ENCODE measurements at regions not wholly inside any gene's neighbourhood (a gene's known extent, or its start where the extent isn't known, plus 50 kb on each side); places are given as distances from the start of the nearest gene placed in this dataset.

DNA sequence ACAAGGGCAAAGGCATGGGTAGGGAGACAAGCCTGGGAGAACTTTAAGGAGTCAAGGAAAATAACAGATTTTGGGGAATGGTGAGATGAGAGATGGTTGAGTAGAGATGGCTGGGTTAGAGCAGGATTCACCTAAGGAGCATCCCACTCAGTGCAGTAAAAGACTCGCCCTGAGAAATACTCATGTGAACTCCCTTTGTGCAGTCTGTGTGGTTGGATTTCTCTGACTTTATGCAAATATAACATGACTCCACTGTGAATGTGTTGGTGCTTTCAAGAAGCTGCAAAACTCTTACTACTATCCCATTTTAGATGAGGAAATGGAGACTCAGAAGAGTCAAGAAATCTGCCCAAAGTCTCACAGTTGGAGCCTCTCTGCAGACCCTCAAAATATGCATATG is 129.8 kb upstream of the LIMCH1 start (continued):
- TF ChIP-seq CREB1 (CRISPR knock-in tag; IDR thresholded peaks at IDR 0.05; ENCODE audit: low read depth) (no peak), POLR2AphosphoS5 (IDR thresholded peaks at IDR 0.05; ENCODE audit: low read depth) (no peak), NANOG (IDR thresholded peaks at IDR 0.05; ENCODE audit: borderline replicate concordance) (no peak), ZNF331 (CRISPR knock-in tag; IDR thresholded peaks at IDR 0.05; ENCODE audit: low read depth) (no peak)

DNA sequence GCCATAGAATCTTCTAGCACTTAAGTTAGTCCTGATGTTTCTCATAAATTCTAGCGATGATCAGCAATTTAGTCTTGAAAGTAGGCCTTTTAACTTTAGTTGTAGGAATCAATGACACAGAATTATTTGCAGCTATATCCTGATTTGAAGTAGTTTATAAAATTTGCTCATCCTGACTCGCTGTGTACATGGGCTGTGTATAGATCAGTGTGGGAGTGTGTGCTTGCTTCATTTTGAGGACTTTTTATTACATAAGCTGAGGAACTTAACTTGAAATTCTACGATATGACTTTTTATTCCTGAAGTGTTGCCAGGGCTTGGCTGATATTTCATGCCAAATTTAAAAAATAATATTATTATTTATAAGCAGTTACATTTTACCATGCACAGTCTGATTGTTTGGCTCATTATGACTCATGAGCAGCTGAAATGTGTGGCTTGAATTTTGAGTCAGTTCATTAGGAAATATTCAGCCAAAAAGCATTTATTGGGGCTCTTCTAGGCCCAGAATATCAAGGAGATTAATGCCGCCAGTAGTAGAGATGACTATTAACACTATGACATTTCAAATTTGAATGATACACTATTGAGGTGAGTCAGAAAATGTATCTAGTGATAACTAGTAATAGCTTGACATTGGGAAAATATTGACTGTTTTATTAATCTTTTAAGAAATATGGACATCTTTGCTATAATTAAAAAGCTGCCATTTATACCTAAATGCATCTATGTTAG is 128.9 kb upstream of the LIMCH1 start:
- Histone ChIP-seq H3K36me3 (ENCODE audit: insufficient read depth) (no peaks in the 10 kb centered on the region), H3K27ac (ENCODE audit: low read depth) (no peak overlapping the region), H3K4me1 (ENCODE audit: insufficient read depth) (no peaks in the 10 kb centered on the region), H3K9me2 (ENCODE audit: insufficient read depth) (no peaks in the 10 kb centered on the region), H3K79me2 (replicated peaks; ENCODE audit: insufficient read depth) (no peaks in the 10 kb centered on the region), H3K4me3 (no peak overlapping the region), H4K20me1 (replicated peaks; ENCODE audit: insufficient read depth) (no peaks in the 10 kb centered on the region), H2AFZ (no peak overlapping the region), H3K4me2 (no peak overlapping the region), H3F3A (replicated peaks; ENCODE audit: low read depth) (no peaks in the 10 kb centered on the region), H3K27me3 (ENCODE audit: insufficient read depth) (no peaks in the 10 kb centered on the region)
- Mint-ChIP-seq H3K4me3 (no peak overlapping the region), H3K27ac (no peak overlapping the region), H3K4me1 (peaks cover 7% of the 10 kb centered on the region), H3K36me3 (ENCODE audit: low read depth) (no peaks in the 10 kb centered on the region), H3K27me3 (ENCODE audit: insufficient read depth, low read depth, poor library complexity) (no peaks in the 10 kb centered on the region), H3K9me3 (no peaks in the 10 kb centered on the region)
- TF ChIP-seq STAT1 (IDR thresholded peaks at IDR 0.05; ENCODE audit: unreplicated experiment) = no peak
- TF ChIP-seq, protein P1, sequence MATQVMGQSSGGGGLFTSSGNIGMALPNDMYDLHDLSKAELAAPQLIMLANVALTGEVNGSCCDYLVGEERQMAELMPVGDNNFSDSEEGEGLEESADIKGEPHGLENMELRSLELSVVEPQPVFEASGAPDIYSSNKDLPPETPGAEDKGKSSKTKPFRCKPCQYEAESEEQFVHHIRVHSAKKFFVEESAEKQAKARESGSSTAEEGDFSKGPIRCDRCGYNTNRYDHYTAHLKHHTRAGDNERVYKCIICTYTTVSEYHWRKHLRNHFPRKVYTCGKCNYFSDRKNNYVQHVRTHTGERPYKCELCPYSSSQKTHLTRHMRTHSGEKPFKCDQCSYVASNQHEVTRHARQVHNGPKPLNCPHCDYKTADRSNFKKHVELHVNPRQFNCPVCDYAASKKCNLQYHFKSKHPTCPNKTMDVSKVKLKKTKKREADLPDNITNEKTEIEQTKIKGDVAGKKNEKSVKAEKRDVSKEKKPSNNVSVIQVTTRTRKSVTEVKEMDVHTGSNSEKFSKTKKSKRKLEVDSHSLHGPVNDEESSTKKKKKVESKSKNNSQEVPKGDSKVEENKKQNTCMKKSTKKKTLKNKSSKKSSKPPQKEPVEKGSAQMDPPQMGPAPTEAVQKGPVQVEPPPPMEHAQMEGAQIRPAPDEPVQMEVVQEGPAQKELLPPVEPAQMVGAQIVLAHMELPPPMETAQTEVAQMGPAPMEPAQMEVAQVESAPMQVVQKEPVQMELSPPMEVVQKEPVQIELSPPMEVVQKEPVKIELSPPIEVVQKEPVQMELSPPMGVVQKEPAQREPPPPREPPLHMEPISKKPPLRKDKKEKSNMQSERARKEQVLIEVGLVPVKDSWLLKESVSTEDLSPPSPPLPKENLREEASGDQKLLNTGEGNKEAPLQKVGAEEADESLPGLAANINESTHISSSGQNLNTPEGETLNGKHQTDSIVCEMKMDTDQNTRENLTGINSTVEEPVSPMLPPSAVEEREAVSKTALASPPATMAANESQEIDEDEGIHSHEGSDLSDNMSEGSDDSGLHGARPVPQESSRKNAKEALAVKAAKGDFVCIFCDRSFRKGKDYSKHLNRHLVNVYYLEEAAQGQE (IDR thresholded peaks at IDR 0.05; ENCODE audit: unreplicated experiment) = no peak
- TF ChIP-seq ZNF114 (CRISPR knock-in tag; IDR thresholded peaks at IDR 0.05) = no peak
- TF ChIP-seq, protein P2, sequence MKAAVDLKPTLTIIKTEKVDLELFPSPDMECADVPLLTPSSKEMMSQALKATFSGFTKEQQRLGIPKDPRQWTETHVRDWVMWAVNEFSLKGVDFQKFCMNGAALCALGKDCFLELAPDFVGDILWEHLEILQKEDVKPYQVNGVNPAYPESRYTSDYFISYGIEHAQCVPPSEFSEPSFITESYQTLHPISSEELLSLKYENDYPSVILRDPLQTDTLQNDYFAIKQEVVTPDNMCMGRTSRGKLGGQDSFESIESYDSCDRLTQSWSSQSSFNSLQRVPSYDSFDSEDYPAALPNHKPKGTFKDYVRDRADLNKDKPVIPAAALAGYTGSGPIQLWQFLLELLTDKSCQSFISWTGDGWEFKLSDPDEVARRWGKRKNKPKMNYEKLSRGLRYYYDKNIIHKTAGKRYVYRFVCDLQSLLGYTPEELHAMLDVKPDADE (IDR thresholded peaks at IDR 0.05) = no peak
- TF ChIP-seq, protein P3, sequence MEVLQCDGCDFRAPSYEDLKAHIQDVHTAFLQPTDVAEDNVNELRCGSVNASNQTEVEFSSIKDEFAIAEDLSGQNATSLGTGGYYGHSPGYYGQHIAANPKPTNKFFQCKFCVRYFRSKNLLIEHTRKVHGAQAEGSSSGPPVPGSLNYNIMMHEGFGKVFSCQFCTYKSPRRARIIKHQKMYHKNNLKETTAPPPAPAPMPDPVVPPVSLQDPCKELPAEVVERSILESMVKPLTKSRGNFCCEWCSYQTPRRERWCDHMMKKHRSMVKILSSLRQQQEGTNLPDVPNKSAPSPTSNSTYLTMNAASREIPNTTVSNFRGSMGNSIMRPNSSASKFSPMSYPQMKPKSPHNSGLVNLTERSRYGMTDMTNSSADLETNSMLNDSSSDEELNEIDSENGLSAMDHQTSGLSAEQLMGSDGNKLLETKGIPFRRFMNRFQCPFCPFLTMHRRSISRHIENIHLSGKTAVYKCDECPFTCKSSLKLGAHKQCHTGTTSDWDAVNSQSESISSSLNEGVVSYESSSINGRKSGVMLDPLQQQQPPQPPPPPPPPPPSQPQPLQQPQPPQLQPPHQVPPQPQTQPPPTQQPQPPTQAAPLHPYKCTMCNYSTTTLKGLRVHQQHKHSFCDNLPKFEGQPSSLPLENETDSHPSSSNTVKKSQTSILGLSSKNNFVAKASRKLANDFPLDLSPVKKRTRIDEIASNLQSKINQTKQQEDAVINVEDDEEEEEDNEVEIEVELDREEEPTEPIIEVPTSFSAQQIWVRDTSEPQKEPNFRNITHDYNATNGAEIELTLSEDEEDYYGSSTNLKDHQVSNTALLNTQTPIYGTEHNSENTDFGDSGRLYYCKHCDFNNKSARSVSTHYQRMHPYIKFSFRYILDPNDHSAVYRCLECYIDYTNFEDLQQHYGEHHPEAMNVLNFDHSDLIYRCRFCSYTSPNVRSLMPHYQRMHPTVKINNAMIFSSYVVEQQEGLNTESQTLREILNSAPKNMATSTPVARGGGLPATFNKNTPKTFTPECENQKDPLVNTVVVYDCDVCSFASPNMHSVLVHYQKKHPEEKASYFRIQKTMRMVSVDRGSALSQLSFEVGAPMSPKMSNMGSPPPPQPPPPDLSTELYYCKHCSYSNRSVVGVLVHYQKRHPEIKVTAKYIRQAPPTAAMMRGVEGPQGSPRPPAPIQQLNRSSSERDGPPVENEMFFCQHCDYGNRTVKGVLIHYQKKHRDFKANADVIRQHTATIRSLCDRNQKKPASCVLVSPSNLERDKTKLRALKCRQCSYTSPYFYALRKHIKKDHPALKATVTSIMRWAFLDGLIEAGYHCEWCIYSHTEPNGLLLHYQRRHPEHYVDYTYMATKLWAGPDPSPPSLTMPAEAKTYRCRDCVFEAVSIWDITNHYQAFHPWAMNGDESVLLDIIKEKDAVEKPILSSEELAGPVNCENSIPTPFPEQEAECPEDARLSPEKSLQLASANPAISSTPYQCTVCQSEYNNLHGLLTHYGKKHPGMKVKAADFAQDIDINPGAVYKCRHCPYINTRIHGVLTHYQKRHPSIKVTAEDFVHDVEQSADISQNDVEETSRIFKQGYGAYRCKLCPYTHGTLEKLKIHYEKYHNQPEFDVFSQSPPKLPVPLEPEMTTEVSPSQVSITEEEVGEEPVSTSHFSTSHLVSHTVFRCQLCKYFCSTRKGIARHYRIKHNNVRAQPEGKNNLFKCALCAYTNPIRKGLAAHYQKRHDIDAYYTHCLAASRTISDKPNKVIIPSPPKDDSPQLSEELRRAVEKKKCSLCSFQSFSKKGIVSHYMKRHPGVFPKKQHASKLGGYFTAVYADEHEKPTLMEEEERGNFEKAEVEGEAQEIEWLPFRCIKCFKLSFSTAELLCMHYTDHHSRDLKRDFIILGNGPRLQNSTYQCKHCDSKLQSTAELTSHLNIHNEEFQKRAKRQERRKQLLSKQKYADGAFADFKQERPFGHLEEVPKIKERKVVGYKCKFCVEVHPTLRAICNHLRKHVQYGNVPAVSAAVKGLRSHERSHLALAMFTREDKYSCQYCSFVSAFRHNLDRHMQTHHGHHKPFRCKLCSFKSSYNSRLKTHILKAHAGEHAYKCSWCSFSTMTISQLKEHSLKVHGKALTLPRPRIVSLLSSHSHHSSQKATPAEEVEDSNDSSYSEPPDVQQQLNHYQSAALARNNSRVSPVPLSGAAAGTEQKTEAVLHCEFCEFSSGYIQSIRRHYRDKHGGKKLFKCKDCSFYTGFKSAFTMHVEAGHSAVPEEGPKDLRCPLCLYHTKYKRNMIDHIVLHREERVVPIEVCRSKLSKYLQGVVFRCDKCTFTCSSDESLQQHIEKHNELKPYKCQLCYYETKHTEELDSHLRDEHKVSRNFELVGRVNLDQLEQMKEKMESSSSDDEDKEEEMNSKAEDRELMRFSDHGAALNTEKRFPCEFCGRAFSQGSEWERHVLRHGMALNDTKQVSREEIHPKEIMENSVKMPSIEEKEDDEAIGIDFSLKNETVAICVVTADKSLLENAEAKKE (CRISPR knock-in tag; IDR thresholded peaks at IDR 0.05) = no peak
- no peak for TF ChIP-seq ZNF331 (CRISPR knock-in tag; IDR thresholded peaks at IDR 0.05; ENCODE audit: low read depth)
- no peak for TF ChIP-seq EZH2phosphoT487 (IDR thresholded peaks at IDR 0.05; ENCODE audit: unreplicated experiment)
- TF ChIP-seq NANOG (IDR thresholded peaks at IDR 0.05; ENCODE audit: borderline replicate concordance) = no peak
- TF ChIP-seq, protein P4, sequence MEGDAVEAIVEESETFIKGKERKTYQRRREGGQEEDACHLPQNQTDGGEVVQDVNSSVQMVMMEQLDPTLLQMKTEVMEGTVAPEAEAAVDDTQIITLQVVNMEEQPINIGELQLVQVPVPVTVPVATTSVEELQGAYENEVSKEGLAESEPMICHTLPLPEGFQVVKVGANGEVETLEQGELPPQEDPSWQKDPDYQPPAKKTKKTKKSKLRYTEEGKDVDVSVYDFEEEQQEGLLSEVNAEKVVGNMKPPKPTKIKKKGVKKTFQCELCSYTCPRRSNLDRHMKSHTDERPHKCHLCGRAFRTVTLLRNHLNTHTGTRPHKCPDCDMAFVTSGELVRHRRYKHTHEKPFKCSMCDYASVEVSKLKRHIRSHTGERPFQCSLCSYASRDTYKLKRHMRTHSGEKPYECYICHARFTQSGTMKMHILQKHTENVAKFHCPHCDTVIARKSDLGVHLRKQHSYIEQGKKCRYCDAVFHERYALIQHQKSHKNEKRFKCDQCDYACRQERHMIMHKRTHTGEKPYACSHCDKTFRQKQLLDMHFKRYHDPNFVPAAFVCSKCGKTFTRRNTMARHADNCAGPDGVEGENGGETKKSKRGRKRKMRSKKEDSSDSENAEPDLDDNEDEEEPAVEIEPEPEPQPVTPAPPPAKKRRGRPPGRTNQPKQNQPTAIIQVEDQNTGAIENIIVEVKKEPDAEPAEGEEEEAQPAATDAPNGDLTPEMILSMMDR (conservative IDR thresholded peaks at IDR 0.05; ENCODE audit: low read depth in 2 of 2) = no peak
- no peak for TF ChIP-seq EZH2 (IDR thresholded peaks at IDR 0.05; ENCODE audit: low read depth, unreplicated experiment)
- no peak for TF ChIP-seq CREB1 (CRISPR knock-in tag; IDR thresholded peaks at IDR 0.05; ENCODE audit: low read depth)
- TF ChIP-seq POLR2AphosphoS5 (IDR thresholded peaks at IDR 0.05; ENCODE audit: low read depth) = no peak
- no peak for DNase-seq (ENCODE audit: low spot score)
- ATAC-seq = no peak
